Activated CD8-positive, alpha-beta T cell treated with anti-CD3 and anti-CD28 coated beads, Interleukin-2, amount 10 ng/mL, durations not matched to agents 7 days and 5 days (primary cell): ENCODE measurements at regions not wholly inside any gene's neighbourhood (a gene's known extent, or its start where the extent isn't known, plus 50 kb on each side); places are given as distances from the start of the nearest gene placed in this dataset.

ENCODE experiments used
- ATAC-seq: fragments of 150-1000 bp; cut with Tn5 transposase; one replicate; pipeline ENCODE4 v1.10.0; 2021; ENCODE audit warnings: moderate library complexity
- CTCF ChIA-PET: fragments of 350-600 bp; sonication (Branson Sonifier 250); formaldehyde crosslinking; loops from one replicate; lab custom pipeline; 2021; ENCODE audit warnings: antibody characterized with exemption; lab: Charles Lee
- POLR2A ChIA-PET: fragments of 350-600 bp; sonication (Branson Sonifier 250); formaldehyde crosslinking; loops from one replicate; lab custom pipeline; 2021; ENCODE audit warnings: antibody characterized with exemption; lab: Charles Lee
- DNase-seq: peaks from one replicate; pipeline ENCODE4 v3.0.0-alpha.2; 2020
- H3K27ac Mint-ChIP-seq: one replicate; pipeline ENCODE4 v1.8.0; 2021; ENCODE audit warnings: mild to moderate bottlenecking, mixed read lengths
- H3K27me3 Mint-ChIP-seq: one replicate; pipeline ENCODE4 v1.8.0; 2021; ENCODE audit warnings: low read depth, mixed read lengths
- H3K36me3 Mint-ChIP-seq: one replicate; pipeline ENCODE4 v1.8.0; 2021; ENCODE audit warnings: low read depth, mixed read lengths
- H3K4me1 Mint-ChIP-seq: one replicate; pipeline ENCODE4 v1.8.0; 2021; ENCODE audit warnings: low read depth, mixed read lengths
- H3K4me3 Mint-ChIP-seq: one replicate; pipeline ENCODE4 v1.8.0; 2021; ENCODE audit warnings: mild to moderate bottlenecking, mixed read lengths
- H3K9me3 Mint-ChIP-seq: one replicate; pipeline ENCODE4 v1.8.0; 2022; ENCODE audit warnings: mixed read lengths; ENCODE audit not compliant: insufficient read depth

GRCh38 chr13:34144142-34144541 is 326.2 kb downstream of the RFC3 start:
- H3K4me3 Mint-ChIP-seq = no peak overlapping the region
- H3K27ac Mint-ChIP-seq = no peak overlapping the region
- ATAC-seq = no peak
- no peaks in the 10 kb centered on the region for H3K36me3 Mint-ChIP-seq
- DNase-seq = no peak
- no peaks in the 10 kb centered on the region for H3K27me3 Mint-ChIP-seq
- POLR2A ChIA-PET = no interaction called here
- CTCF ChIA-PET = no interaction called here
- no peaks in the 10 kb centered on the region for H3K9me3 Mint-ChIP-seq
- no peaks in the 10 kb centered on the region for H3K4me1 Mint-ChIP-seq

DNA sequence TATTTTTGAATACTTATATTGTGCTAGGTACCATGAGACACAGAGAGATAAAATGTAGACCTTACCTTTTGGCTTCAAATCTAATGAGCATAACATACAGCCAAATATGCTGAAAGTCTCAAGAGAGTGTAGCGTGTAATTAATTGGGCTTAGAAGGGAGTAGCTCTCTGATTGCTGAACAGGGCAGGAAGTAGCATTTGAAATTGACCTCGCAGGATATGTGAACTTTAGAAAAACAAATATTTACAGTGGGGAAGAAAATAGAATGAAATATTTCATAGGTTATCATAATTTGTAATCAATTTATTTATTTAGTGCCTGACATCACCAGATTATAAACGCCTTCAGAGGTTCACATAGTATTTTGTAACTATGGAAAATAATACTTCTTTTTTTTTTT is 327.1 kb downstream of the RFC3 start:
- H3K4me1 Mint-ChIP-seq = no peaks in the 10 kb centered on the region
- no peaks in the 10 kb centered on the region for H3K27me3 Mint-ChIP-seq
- ATAC-seq (no peak), DNase-seq (no peak)
- ChIA-PET POLR2A (no interaction called here), CTCF (no interaction called here)
- H3K27ac Mint-ChIP-seq = no peak overlapping the region
- no peak overlapping the region for H3K4me3 Mint-ChIP-seq
- H3K36me3 Mint-ChIP-seq = no peaks in the 10 kb centered on the region
- no peaks in the 10 kb centered on the region for H3K9me3 Mint-ChIP-seq

DNA sequence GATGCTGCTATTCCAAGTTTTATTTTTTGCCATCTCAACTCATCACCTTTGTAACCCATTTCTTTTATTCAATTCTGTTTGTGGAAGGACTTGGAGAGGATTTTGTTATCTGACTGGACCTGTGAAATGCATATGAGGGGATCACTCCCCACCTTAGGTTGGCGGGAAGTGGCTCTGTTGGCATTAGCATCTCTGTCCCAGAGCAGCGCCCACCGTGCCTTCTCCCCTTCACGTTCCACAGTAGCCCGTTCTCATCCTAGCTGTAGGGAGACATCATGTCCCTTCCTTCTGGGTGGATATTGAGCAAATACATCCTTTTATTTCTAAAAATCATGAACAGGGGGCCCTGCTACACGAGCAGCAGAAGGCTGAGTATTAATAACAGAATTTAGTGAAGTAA is 330.4 kb downstream of the RFC3 start:
- ATAC-seq (no peak), DNase-seq (no peak)
- H3K27me3 Mint-ChIP-seq = no peaks in the 10 kb centered on the region
- no peaks in the 10 kb centered on the region for H3K4me1 Mint-ChIP-seq
- H3K4me3 Mint-ChIP-seq = no peak overlapping the region
- ChIA-PET POLR2A (no interaction called here), CTCF (no interaction called here)
- H3K27ac Mint-ChIP-seq = no peak overlapping the region
- H3K36me3 Mint-ChIP-seq = no peaks in the 10 kb centered on the region
- no peaks in the 10 kb centered on the region for H3K9me3 Mint-ChIP-seq

GRCh38 chr13:34151885-34152284 is 333.9 kb downstream of the RFC3 start:
- CTCF ChIA-PET = no interaction called here
- ATAC-seq = no peak
- H3K27me3 Mint-ChIP-seq = no peaks in the 10 kb centered on the region

GRCh38 chr13:34152409-34152808 is 334.5 kb downstream of the RFC3 start:
- H3K36me3 Mint-ChIP-seq = no peaks in the 10 kb centered on the region
- DNase-seq = no peak
- ChIA-PET POLR2A (no interaction called here), CTCF (no interaction called here)
- no peak for ATAC-seq
- no peak overlapping the region for H3K4me3 Mint-ChIP-seq
- peaks cover 13% of the 10 kb centered on the region for H3K4me1 Mint-ChIP-seq
- no peaks in the 10 kb centered on the region for H3K9me3 Mint-ChIP-seq
- H3K27me3 Mint-ChIP-seq = no peaks in the 10 kb centered on the region
- H3K27ac Mint-ChIP-seq = no peak overlapping the region

More at GRCh38 chr13:34151885-34152284, 333.9 kb downstream of the RFC3 start:
- no peaks in the 10 kb centered on the region for H3K36me3 Mint-ChIP-seq
- POLR2A ChIA-PET = no interaction called here
- DNase-seq = no peak
- no peaks in the 10 kb centered on the region for H3K9me3 Mint-ChIP-seq
- H3K4me3 Mint-ChIP-seq = no peak overlapping the region
- peaks cover 8% of the 10 kb centered on the region for H3K4me1 Mint-ChIP-seq
- H3K27ac Mint-ChIP-seq = no peak overlapping the region

DNA sequence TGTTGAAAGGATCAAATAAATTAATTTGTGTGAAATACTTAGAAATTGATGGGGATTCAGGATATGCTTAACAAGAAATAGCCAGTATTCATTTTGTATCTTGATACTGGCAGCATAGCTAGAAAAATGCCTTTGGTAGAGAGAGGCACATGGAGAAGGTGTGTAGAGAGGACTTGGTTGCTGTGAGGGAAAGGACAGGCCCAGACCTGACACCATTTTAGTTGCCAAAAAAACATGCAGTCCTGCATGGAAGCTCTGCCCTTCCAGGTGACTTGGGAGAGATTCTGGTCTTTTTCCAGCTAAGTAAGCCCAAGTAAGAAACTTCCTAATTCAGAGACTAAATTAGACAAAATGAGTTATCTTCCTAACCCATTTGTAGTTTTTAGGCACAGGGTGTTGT is 335.0 kb downstream of the RFC3 start:
- Mint-ChIP-seq H3K36me3 (no peaks in the 10 kb centered on the region), H3K9me3 (no peaks in the 10 kb centered on the region), H3K27ac (no peak overlapping the region), H3K4me1 (peaks cover 14% of the 10 kb centered on the region), H3K27me3 (no peaks in the 10 kb centered on the region), H3K4me3 (no peak overlapping the region)
- no peak for DNase-seq
- POLR2A ChIA-PET = no interaction called here
- CTCF ChIA-PET = no interaction called here
- no peak for ATAC-seq

DNA sequence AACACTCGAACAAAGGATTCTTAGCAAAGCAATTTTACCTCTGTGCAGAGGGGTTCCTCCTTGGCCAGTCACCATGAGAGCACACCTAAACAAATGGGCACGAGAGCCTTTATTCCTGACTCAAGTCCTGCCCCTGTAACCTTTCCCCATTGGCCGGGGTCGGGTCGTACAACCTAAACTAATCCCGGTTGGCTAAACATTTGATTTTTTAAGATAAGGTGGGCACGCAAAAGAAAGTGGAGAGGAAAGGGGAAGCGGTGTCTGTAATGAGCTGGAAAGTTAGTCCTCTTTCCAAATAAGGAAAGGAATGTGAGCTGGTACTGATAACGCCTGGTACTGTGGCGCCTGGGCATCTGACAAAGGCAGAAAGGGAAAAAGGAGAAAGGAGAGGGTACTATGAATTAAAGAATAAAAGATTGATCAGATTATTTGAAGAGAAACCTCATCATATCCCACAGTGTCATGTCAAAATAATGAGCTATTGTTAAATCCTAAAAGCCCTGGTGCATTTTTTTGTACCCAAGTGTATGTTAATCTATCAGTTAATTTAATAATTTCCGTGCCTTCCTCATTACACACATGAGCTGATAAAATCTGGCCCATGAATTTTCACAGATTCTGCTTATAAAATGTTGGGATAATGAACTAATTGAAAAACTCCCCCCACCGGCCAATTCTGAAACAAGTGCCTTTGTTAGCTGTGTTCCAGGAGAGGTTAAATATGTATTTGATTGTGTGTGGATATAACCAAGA is 335.7 kb downstream of the RFC3 start:
- DNase-seq (no peak), ATAC-seq (no peak)
- peaks cover 14% of the 10 kb centered on the region for H3K4me1 Mint-ChIP-seq
- no peaks in the 10 kb centered on the region for H3K9me3 Mint-ChIP-seq
- CTCF ChIA-PET = no interaction called here
- H3K27me3 Mint-ChIP-seq = no peaks in the 10 kb centered on the region
- H3K4me3 Mint-ChIP-seq = no peak overlapping the region
- POLR2A ChIA-PET = interaction anchor here (0.7 kb wide), 1 partner anchor 1212 kb away, joined by 4 read pairs; no protein-coding TSS in a partner anchor
- H3K36me3 Mint-ChIP-seq = no peaks in the 10 kb centered on the region
- H3K27ac Mint-ChIP-seq = no peak overlapping the region

DNA sequence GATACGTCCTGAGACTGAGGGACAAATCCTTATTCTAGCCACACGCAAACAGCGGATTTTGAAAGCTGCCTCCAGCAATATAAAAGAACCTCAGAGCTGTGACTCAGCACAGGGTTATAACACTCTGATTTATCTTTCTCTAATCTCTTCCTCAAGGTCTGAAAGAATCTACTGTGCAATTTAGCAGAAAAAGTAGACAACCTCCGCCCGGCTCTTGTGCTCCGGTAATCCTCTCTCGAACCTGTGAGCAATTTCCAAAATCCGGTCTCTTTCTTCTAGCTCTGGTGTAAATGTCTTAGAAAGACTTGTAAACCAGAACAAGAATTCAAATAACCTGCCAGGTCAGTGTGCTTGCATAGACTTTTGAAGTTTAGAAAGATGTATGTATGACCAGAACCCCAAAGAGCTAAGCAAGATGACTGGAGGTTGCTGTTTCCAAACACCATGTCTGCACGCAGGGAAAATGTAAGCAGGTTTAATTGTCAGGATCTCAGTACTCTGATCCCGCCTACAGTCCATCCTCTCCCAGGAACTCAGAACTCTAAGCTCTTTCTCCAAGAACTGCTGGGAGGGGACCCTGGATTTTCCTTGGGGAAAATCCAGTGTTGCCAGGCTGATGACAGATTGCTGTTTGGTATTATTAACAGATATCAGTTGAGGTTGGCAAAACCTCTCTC is 338.1 kb downstream of the RFC3 start:
- Mint-ChIP-seq H3K4me3 (no peak overlapping the region), H3K27me3 (peaks cover 7% of the 10 kb centered on the region), H3K27ac (no peak overlapping the region), H3K4me1 (peaks cover 14% of the 10 kb centered on the region), H3K9me3 (no peaks in the 10 kb centered on the region), H3K36me3 (no peaks in the 10 kb centered on the region)
- DNase-seq = no peak
- ATAC-seq = no peak
- CTCF ChIA-PET = no interaction called here
- POLR2A ChIA-PET = interaction anchor here (0.6 kb wide), 1 partner anchor 32 kb away, joined by 3 read pairs; no protein-coding TSS in a partner anchor

- CTCF ChIA-PET = no interaction called here
- Mint-ChIP-seq H3K4me3 (no peak overlapping the region), H3K27me3 (peaks cover 7% of the 10 kb centered on the region), H3K4me1 (peaks cover 14% of the 10 kb centered on the region), H3K36me3 (no peaks in the 10 kb centered on the region), H3K9me3 (no peaks in the 10 kb centered on the region), H3K27ac (no peak overlapping the region)
- DNase-seq (peak; percentile 58), ATAC-seq (peak; percentile 92)
- POLR2A ChIA-PET = no interaction called here
Measured at GRCh38 chr13:34156841-34157365, 339.0 kb downstream of the RFC3 start.

- CTCF ChIA-PET = no interaction called here
- DNase-seq = no peak
- no peaks in the 10 kb centered on the region for H3K9me3 Mint-ChIP-seq
- H3K27ac Mint-ChIP-seq = no peak overlapping the region
- peaks cover 14% of the 10 kb centered on the region for H3K4me1 Mint-ChIP-seq
- H3K36me3 Mint-ChIP-seq = no peaks in the 10 kb centered on the region
- ATAC-seq = no peak
- peaks cover 7% of the 10 kb centered on the region for H3K27me3 Mint-ChIP-seq
- no peak overlapping the region for H3K4me3 Mint-ChIP-seq
- POLR2A ChIA-PET = no interaction called here
Measured at GRCh38 chr13:34159946-34160345, 342.0 kb downstream of the RFC3 start.

DNA sequence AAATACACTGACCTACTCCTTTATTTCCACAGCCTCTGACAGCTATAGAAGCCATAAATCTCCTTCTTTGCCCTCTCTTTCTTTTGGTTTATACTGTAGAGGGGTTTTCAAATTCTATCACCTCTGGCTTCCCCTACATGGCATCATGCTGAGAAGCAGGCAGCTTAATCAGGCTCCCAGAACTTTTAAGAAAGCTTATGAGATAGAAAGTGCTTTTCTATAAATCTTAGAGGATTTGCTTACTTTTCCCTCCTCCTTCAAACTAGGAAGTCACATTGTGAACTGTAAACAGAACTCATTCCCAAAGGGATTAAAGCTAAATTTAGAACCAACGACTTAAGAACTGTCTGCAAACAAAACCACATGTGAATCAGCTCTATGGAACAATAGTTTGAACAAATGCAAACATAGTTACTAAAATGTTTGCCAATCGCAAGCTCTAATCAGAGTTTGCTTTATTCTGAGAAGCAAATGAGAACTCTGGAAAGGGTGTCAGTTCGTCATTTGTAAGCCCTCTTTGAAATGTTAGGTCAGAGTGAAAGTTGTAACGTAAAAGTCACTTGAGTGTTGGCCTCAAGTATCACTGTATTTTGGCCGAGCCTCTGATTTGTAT is 344.1 kb downstream of the RFC3 start:
- DNase-seq (no peak), ATAC-seq (no peak)
- Mint-ChIP-seq H3K4me1 (peaks cover 4% of the 10 kb centered on the region), H3K27me3 (peaks cover 7% of the 10 kb centered on the region), H3K27ac (no peak overlapping the region), H3K9me3 (no peaks in the 10 kb centered on the region), H3K4me3 (no peak overlapping the region), H3K36me3 (no peaks in the 10 kb centered on the region)
- POLR2A ChIA-PET = no interaction called here
- CTCF ChIA-PET = no interaction called here

DNA sequence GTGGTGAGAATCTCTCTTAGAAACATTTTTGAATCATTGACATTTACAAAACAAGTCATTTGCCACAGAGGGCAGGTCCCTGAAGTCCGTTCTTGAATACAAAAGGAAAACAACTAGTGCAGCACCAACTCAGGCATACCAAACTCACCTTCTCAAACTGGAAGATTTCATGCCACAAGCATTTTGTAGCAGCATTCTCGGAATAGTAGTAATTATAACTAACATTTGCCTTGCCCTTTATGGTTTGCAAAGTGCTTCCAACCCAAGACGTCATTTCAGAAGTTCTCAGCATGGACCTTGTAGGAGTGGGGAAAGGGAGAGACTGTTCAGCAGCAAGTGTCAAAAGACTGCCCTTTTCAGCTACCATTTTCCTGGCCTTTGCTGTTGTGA is 344.6 kb downstream of the RFC3 start:
- CTCF ChIA-PET = no interaction called here
- Mint-ChIP-seq H3K4me3 (no peak overlapping the region), H3K9me3 (no peaks in the 10 kb centered on the region), H3K36me3 (no peaks in the 10 kb centered on the region), H3K4me1 (no peaks in the 10 kb centered on the region), H3K27me3 (peaks cover 7% of the 10 kb centered on the region), H3K27ac (no peak overlapping the region)
- POLR2A ChIA-PET = no interaction called here
- ATAC-seq (no peak), DNase-seq (no peak)
